ENCODE measurements at regions not wholly inside any gene's neighbourhood (a gene's known extent, or its start where the extent isn't known, plus 50 kb on each side); places are given as distances from the start of the nearest gene placed in this dataset.

GRCh38 chr5:105150323-105150722, 1587.7 kb upstream of the NUDT12 start:
- DNase-seq (no peak), ATAC-seq (ENCODE audit: low read depth) (no peak)
- no peak overlapping the region for H3K23ac ChIP-seq (ENCODE audit: low read depth, low read length)
- H3K14ac ChIP-seq (replicated peaks; ENCODE audit: low read depth, low read length) = no peak overlapping the region
- no TSS peak for BruUV-seq (replicated peaks)
- intact Hi-C loops (cut with micrococcal nuclease) (no loop called here), in situ Hi-C loops (cut with MboI; ENCODE audit: low sequenced_read_pairs) (no loop called here), dilution Hi-C loops (cut with HindIII; ENCODE audit: low sequenced_read_pairs, unreplicated experiment) (no loop called here)
- no peaks in the 10 kb centered on the region for H3K4me1 ChIP-seq (ENCODE audit: control insufficient read depth, insufficient read depth, low read length)
- no peak overlapping the region for H4K8ac ChIP-seq (ENCODE audit: low read depth in 2 of 2, low read length in 2 of 2)
- H2BK120ac ChIP-seq (ENCODE audit: low read depth, low read length) = no peak overlapping the region
- H3K9me1 ChIP-seq (ENCODE audit: insufficient read depth, low read length) = no peaks in the 10 kb centered on the region
- H2BK15ac ChIP-seq (ENCODE audit: low read depth, low read length) = no peak overlapping the region
- ChIA-PET POLR2A (ENCODE audit: unreplicated experiment) (no interaction called here), CTCF (no interaction called here)
- H3K9me3 ChIP-seq (ENCODE audit: control insufficient read depth, insufficient read depth, low read length) = no peaks in the 10 kb centered on the region; the same call in 1 of the 2 replicates
- H3K27me3 ChIP-seq (ENCODE audit: control insufficient read depth, insufficient read depth, low read length) = no peaks in the 10 kb centered on the region
- TF ChIP-seq NFE2L2 (IDR thresholded peaks at IDR 0.05; ENCODE audit: low read depth, low read length) (no peak), USF2 (IDR thresholded peaks at IDR 0.05; ENCODE audit: low read depth, low read length) (no peak), FOS (IDR thresholded peaks at IDR 0.05; ENCODE audit: low read depth, low read length) (no peak), RFX5 (IDR thresholded peaks at IDR 0.05; ENCODE audit: low read depth, low read length) (no peak)
- no peak overlapping the region for H3K18ac ChIP-seq (ENCODE audit: low read depth, low read length)
- H3K4me2 ChIP-seq (ENCODE audit: low read depth, low read length) = no peak overlapping the region
- no peak overlapping the region for H3K9ac ChIP-seq (ENCODE audit: low read depth, low read length)
- no peak overlapping the region for H3K56ac ChIP-seq (ENCODE audit: extremely low read depth, insufficient read depth, low read length)
- no peak overlapping the region for H4K91ac ChIP-seq (ENCODE audit: insufficient read depth, low read depth, low read length)
- no peak overlapping the region for H4K5ac ChIP-seq (ENCODE audit: low read depth, low read length)
- WGBS, 2 experiments (ENCODE audit: extremely low coverage in 2 of 2, insufficient read length in 1 of 2) = no CpG with 5 or more reads among the region's 3 CpGs
- H2AK9ac ChIP-seq (replicated peaks; ENCODE audit: low read depth, low read length, poor library complexity) = no peak overlapping the region
- H3K36me3 ChIP-seq (ENCODE audit: control insufficient read depth, insufficient read depth, low read length) = no peaks in the 10 kb centered on the region
- no peak overlapping the region for H3K27ac ChIP-seq (ENCODE audit: insufficient read depth, low read length)
- H2AFZ ChIP-seq (replicated peaks; ENCODE audit: low read length, poor library complexity) = no peak overlapping the region
- H2AK5ac ChIP-seq (ENCODE audit: low read depth, low read length) = no peak overlapping the region
- no peaks in the 10 kb centered on the region for H4K20me1 ChIP-seq (ENCODE audit: insufficient read depth, low read length)
- H2BK5ac ChIP-seq (ENCODE audit: low read depth, low read length, poor library complexity, severe bottlenecking) = no peak overlapping the region
- no peak overlapping the region for H3K4me3 ChIP-seq (ENCODE audit: insufficient read depth, low read depth, low read length)
- no peaks in the 10 kb centered on the region for H3K79me1 ChIP-seq (ENCODE audit: low read depth in 1 of 2, low read length in 2 of 2)
- no peak overlapping the region for H2BK20ac ChIP-seq (ENCODE audit: low read depth, low read length)
- no peak overlapping the region for H3K4ac ChIP-seq (ENCODE audit: low read depth, low read length)

All from IMR-90 (cell line).